Panc1 (cell line): ENCODE measurements at regions not wholly inside any gene's neighbourhood (a gene's known extent, or its start where the extent isn't known, plus 50 kb on each side); places are given as distances from the start of the nearest gene placed in this dataset.

Experiments used
- ATAC-seq: fragments of 200-7000 bp; cut with Tn5 transposase; 2 replicates; pipeline ENCODE4 v1.9.1; 2020; ENCODE audit warnings: mild to moderate bottlenecking, moderate library complexity
- BruUV-seq: library from RNA; stranded (reverse); fragments of 400-500 nt; replicated peaks from 2 replicates; lab custom pipeline; 2021; lab: Mats Ljungman, UMichigan
- CTCF ChIA-PET: fragments of 300-600 bp; sonication (Branson Sonifier 250); formaldehyde crosslinking; loops from one replicate; lab custom pipeline; 2022; ENCODE audit warnings: antibody characterized with exemption; lab: Charles Lee
- POLR2A ChIA-PET: fragments of 300-600 bp; sonication (Branson Sonifier 250); formaldehyde crosslinking; loops from one replicate; lab custom pipeline; 2022; ENCODE audit warnings: antibody characterized with exemption; lab: Charles Lee
- DNase-seq: peaks from one replicate; pipeline ENCODE4 v3.0.0-alpha.2; 2010; ENCODE audit warnings: low read depth, low spot score
- H3K27ac ChIP-seq: 2 replicates; pipeline ENCODE4 v1.5.1; 2011; ENCODE audit warnings: mild to moderate bottlenecking, low read length, inconsistent platforms
- H3K27me3 ChIP-seq: fragments of 200-500 bp; sonication (Bioruptor generic); 2 replicates; pipeline ENCODE4 v1.6.0; 2014; ENCODE audit warnings: low read length, inconsistent platforms; ENCODE audit not compliant: control insufficient read depth, insufficient read depth
- H3K36me3 ChIP-seq: fragments of 200-500 bp; sonication (Bioruptor generic); 2 replicates; pipeline ENCODE4 v1.5.1; 2014; ENCODE audit warnings: inconsistent platforms, mild to moderate bottlenecking, low read length, moderate library complexity; ENCODE audit not compliant: control insufficient read depth, insufficient read depth
- H3K4me1 ChIP-seq: 2 replicates; pipeline ENCODE4 v1.5.1; 2011; ENCODE audit warnings: inconsistent platforms, mild to moderate bottlenecking, low read length, moderate library complexity; ENCODE audit not compliant: control insufficient read depth, insufficient read depth
- H3K4me3 ChIP-seq, 2 experiments: 2 replicates each; pipeline ENCODE4 v1.5.1; 2011 to 2012; ENCODE audit warnings: low read depth in 2 of 2, low read length in 2 of 2, mild to moderate bottlenecking in 2 of 2, inconsistent platforms in 1 of 2, moderate library complexity in 1 of 2
- H3K9me3 ChIP-seq: fragments of 200-500 bp; sonication (Bioruptor generic); 2 replicates; pipeline ENCODE4 v1.5.1; 2014; ENCODE audit warnings: low read depth, mild to moderate bottlenecking, inconsistent platforms, low read length, moderate library complexity; ENCODE audit not compliant: control insufficient read depth, insufficient read depth
- POLR2AphosphoS5 ChIP-seq: IDR thresholded peaks from 2 replicates; pipeline ENCODE4 v1.6.1; 2012; ENCODE audit warnings: mild to moderate bottlenecking, low read depth, low read length, moderate library complexity
- REST ChIP-seq, 2 experiments: IDR thresholded peaks; 2 replicates each; pipeline ENCODE4 v1.6.1; 2011 to 2012; ENCODE audit warnings: low read depth in 2 of 2, control low read depth in 1 of 2, low read length in 1 of 2, mild to moderate bottlenecking in 1 of 2, moderate library complexity in 1 of 2; ENCODE audit not compliant: insufficient read depth in 1 of 2
- SIN3A ChIP-seq: IDR thresholded peaks from 2 replicates; pipeline ENCODE4 v1.6.1; 2012; ENCODE audit warnings: low read depth, mild to moderate bottlenecking, low read length, moderate library complexity, borderline replicate concordance; ENCODE audit not compliant: insufficient read depth
- TCF7L2 ChIP-seq: IDR thresholded peaks from 2 replicates; pipeline ENCODE4 v1.6.1; 2011; ENCODE audit warnings: mild to moderate bottlenecking, low read depth, low read length, inconsistent platforms
- in situ Hi-C: cut with HindIII; loops from 2 replicates; pipeline ENCODE4 v1.10.0; 2016; ENCODE audit warnings: low sequenced_read_pairs, low pct_unique_long_range_greater_than_20kb
- intact Hi-C: fragments of 100-400 bp; cut with micrococcal nuclease; formaldehyde crosslinking; loops from one replicate; pipeline ENCODE4 v1.10.0; 2022; ENCODE audit not compliant: unreplicated experiment
- TF ChIP-seq, protein P1 (sequence below): fragments of 450-650 bp; IDR thresholded peaks from 2 replicates; pipeline ENCODE4 v1.5.1; 2017; ENCODE audit warnings: mild to moderate bottlenecking

DNA sequence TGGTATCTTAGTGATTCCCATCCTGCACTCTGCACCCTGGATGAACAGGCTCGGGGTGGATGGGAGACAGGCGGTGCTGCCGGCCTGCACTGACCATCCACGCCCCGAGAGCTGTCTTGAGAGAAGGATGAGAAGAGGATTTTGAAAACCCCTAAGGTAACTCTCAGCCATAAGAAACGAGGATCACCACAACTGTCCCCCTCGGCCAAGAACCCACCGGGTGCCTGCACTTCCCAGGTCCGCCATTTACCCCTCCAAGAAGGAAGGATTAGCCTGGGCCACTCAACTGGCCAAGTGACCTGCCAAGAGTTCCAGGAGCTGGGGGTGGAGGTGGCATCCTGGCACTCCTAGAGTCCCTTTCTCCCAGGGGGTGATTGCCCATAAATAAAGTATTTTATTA lies 302.4 kb upstream of the TNRC6C start:
- TF ChIP-seq SIN3A (no peak), POLR2AphosphoS5 (no peak), REST (IDR thresholded peaks at IDR 0.05; ENCODE audit: insufficient read depth in 1 of 2, low read depth in 2 of 2, low read length in 1 of 2) (no peak), TCF7L2 (no peak)
- TF ChIP-seq, protein P1, sequence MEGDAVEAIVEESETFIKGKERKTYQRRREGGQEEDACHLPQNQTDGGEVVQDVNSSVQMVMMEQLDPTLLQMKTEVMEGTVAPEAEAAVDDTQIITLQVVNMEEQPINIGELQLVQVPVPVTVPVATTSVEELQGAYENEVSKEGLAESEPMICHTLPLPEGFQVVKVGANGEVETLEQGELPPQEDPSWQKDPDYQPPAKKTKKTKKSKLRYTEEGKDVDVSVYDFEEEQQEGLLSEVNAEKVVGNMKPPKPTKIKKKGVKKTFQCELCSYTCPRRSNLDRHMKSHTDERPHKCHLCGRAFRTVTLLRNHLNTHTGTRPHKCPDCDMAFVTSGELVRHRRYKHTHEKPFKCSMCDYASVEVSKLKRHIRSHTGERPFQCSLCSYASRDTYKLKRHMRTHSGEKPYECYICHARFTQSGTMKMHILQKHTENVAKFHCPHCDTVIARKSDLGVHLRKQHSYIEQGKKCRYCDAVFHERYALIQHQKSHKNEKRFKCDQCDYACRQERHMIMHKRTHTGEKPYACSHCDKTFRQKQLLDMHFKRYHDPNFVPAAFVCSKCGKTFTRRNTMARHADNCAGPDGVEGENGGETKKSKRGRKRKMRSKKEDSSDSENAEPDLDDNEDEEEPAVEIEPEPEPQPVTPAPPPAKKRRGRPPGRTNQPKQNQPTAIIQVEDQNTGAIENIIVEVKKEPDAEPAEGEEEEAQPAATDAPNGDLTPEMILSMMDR = no peak
- DNase-seq (no peak), ATAC-seq (no peak)
- no peaks in the 10 kb centered on the region for H3K4me1 ChIP-seq
- intact Hi-C loops = no loop called here
- no peak overlapping the region for H3K4me3 ChIP-seq
- POLR2A ChIA-PET = no interaction called here
- BruUV-seq = no TSS peak
- H3K36me3 ChIP-seq = no peaks in the 10 kb centered on the region
- in situ Hi-C loops = no loop called here
- CTCF ChIA-PET = no interaction called here
- no peak overlapping the region for H3K27ac ChIP-seq
- H3K9me3 ChIP-seq = peaks cover 4% of the 10 kb centered on the region; the same call in 1 of the 2 replicates
- H3K27me3 ChIP-seq = peaks cover 32% of the 10 kb centered on the region

DNA sequence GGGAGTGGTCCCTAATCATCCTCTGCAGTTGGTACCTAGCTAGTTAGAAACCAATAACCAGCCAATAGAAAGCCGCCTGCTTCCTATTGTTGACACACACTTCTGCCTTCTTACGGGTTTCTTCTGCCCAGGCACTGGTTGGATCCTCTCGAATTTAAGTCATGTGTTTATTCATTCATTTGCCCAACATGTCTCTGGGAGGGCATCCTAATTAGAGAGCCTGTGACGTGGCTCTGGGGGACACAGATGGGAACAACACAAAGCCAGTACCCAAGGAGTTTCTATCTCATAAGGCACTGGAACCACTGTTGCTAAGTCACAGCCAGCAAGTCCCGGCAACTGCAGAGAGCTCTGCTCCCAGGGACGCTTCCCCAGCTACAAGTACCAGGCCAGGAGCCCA lies 300.7 kb upstream of the TNRC6C start:
- ATAC-seq = no peak
- Histone ChIP-seq H3K27ac (no peak overlapping the region), H3K36me3 (no peaks in the 10 kb centered on the region), H3K27me3 (peaks cover 29% of the 10 kb centered on the region), H3K9me3 (peaks cover 4% of the 10 kb centered on the region; the same call in 1 of the 2 replicates), H3K4me3 (no peak overlapping the region), H3K4me1 (no peaks in the 10 kb centered on the region)
- DNase-seq = no peak
- ChIA-PET POLR2A (no interaction called here), CTCF (no interaction called here)
- intact Hi-C loops = no loop called here
- in situ Hi-C loops = no loop called here
- no TSS peak for BruUV-seq
- TF ChIP-seq SIN3A = no peak
- no peak for TF ChIP-seq POLR2AphosphoS5
- TF ChIP-seq, protein P1 = no peak
- no peak for TF ChIP-seq REST (IDR thresholded peaks at IDR 0.05; ENCODE audit: insufficient read depth in 1 of 2, low read depth in 2 of 2, low read length in 1 of 2)
- no peak for TF ChIP-seq TCF7L2
